GM12878 (cell line): ENCODE measurements at regions not wholly inside any gene's neighbourhood (a gene's known extent, or its start where the extent isn't known, plus 50 kb on each side); places are given as distances from the start of the nearest gene placed in this dataset.

Experiments used
- ATAC-seq: fragments of 200-7000 bp; cut with Tn5 transposase; 3 replicates; pipeline ENCODE4 v1.9.1; 2020; ENCODE audit warnings: mild to moderate bottlenecking, moderate library complexity
- BruUV-seq: library from RNA; stranded (reverse); fragments of 400-500 nt; replicated peaks from 2 replicates; lab custom pipeline; 2021; lab: Mats Ljungman, UMichigan
- CTCF ChIA-PET: fragments of 300-600 bp; sonication (Branson Sonifier 250); formaldehyde crosslinking; extraction: SDS; loops from one replicate; lab custom pipeline; 2021; ENCODE audit warnings: inconsistent platforms; lab: Yijun Ruan, JAX
- POLR2A ChIA-PET: fragments of 350-600 bp; formaldehyde crosslinking; extraction: SDS; loops from one replicate; lab custom pipeline; 2021; ENCODE audit warnings: inconsistent platforms; lab: Charles Lee
- RAD21 ChIA-PET: fragments of 300-600 bp; sonication (Branson Sonifier 250); formaldehyde crosslinking; loops from one replicate; lab custom pipeline; 2023; ENCODE audit warnings: antibody characterized with exemption; ENCODE audit not compliant: unreplicated experiment; lab: Charles Lee
- SMC1A ChIA-PET: fragments of 300-600 bp; sonication (Branson Sonifier 250); formaldehyde crosslinking; loops from one replicate; lab custom pipeline; 2023; ENCODE audit not compliant: unreplicated experiment, uncharacterized antibody; lab: Charles Lee
- DNase-seq: peaks from one replicate; pipeline ENCODE4 v3.0.0-alpha.2; 2011; ENCODE audit warnings: low read depth, low spot score
- FAIRE-seq: peaks from 3 replicates; lab custom pipeline; 2011; peaks lifted over from hg19 to GRCh38; lab: Jason Lieb, UNC
- H2AFZ ChIP-seq: 2 replicates; pipeline ENCODE4 v1.6.0; 2011; ENCODE audit warnings: low read depth, low read length, control low read depth; ENCODE audit not compliant: control insufficient read depth
- H3K27ac ChIP-seq: 2 replicates; pipeline ENCODE4 v1.5.1; 2011; ENCODE audit warnings: control low read depth; ENCODE audit not compliant: control insufficient read depth, insufficient read depth
- H3K27me3 ChIP-seq, 2 experiments: replicated peaks in 1 of 2; 2 replicates each; pipeline versions ENCODE4 v1.6.0 to v1.6.1; 2011; ENCODE audit warnings: low read length in 1 of 2; ENCODE audit not compliant: control insufficient read depth in 2 of 2, insufficient read depth in 2 of 2
- H3K36me3 ChIP-seq, 2 experiments: 2 replicates each; pipeline ENCODE4 v1.5.1; 2011; ENCODE audit warnings: low read length in 1 of 2; ENCODE audit not compliant: control insufficient read depth in 2 of 2, insufficient read depth in 2 of 2
- H3K4me1 ChIP-seq: 2 replicates; pipeline ENCODE4 v1.6.1; 2011; ENCODE audit warnings: mild to moderate bottlenecking, low read length, moderate library complexity, mixed read lengths; ENCODE audit not compliant: control insufficient read depth, insufficient read depth
- H3K4me2 ChIP-seq: 2 replicates; pipeline ENCODE4 v1.6.0; 2011; ENCODE audit warnings: control low read depth; ENCODE audit not compliant: control insufficient read depth, insufficient read depth
- H3K4me3 ChIP-seq: fragments of 200-600 bp; sonication (generic); 2 replicates; pipeline ENCODE4 v1.5.1; 2016
- H3K79me2 ChIP-seq: 2 replicates; pipeline ENCODE4 v1.6.0; 2011; ENCODE audit warnings: low read length; ENCODE audit not compliant: control insufficient read depth, insufficient read depth
- H3K9ac ChIP-seq: 2 replicates; pipeline ENCODE4 v1.8.0; 2011; ENCODE audit warnings: low read length, control low read depth, mixed read lengths; ENCODE audit not compliant: control insufficient read depth, insufficient read depth
- H3K9me3 ChIP-seq: replicated peaks from 3 replicates; pipeline ENCODE4 v1.5.1; 2011; ENCODE audit warnings: mild to moderate bottlenecking, low read length; ENCODE audit not compliant: control insufficient read depth, insufficient read depth
- H4K20me1 ChIP-seq: 2 replicates; pipeline ENCODE4 v1.6.0; 2011; ENCODE audit not compliant: control insufficient read depth, insufficient read depth
- CHD1 ChIP-seq: IDR thresholded peaks from 2 replicates; pipeline ENCODE4 v1.6.1; 2012; ENCODE audit warnings: low read depth, low read length, improper control_type of control experiment
- CHD4 ChIP-seq: fragments of 200-600 bp; sonication (generic); IDR thresholded peaks from 2 replicates; pipeline ENCODE4 v1.6.1; 2016; ENCODE audit warnings: mild to moderate bottlenecking
- CREM ChIP-seq: IDR thresholded peaks from 2 replicates; pipeline ENCODE4 v1.6.1; 2014; ENCODE audit warnings: antibody characterized with exemption, low read depth
- EED ChIP-seq: sonication (generic); IDR thresholded peaks from 2 replicates; pipeline ENCODE4 v1.6.1; 2016; ENCODE audit warnings: antibody characterized with exemption, low read depth
- HSF1 ChIP-seq: fragments of 150-350 bp; IDR thresholded peaks from 2 replicates; pipeline ENCODE4 v1.6.1; 2014; ENCODE audit warnings: mild to moderate bottlenecking, low read depth, low read length
- KAT2A ChIP-seq: conservative IDR thresholded peaks from 2 replicates; pipeline ENCODE4 v1.6.1; 2011; ENCODE audit warnings: low read depth, low read length; ENCODE audit not compliant: control insufficient read depth
- POU2F2 ChIP-seq: IDR thresholded peaks from 3 replicates; pipeline ENCODE4 v1.6.1; 2011; ENCODE audit warnings: low read depth, mild to moderate bottlenecking, low read length, borderline replicate concordance
- RUNX3 ChIP-seq: IDR thresholded peaks from 2 replicates; pipeline ENCODE4 v1.6.1; 2012; ENCODE audit warnings: low read length, inconsistent platforms
- SMAD5 ChIP-seq: IDR thresholded peaks from 2 replicates; pipeline ENCODE4 v1.6.1; 2016; ENCODE audit warnings: antibody characterized with exemption, low read depth
- SUZ12 ChIP-seq: fragments of 200-600 bp; sonication (generic); IDR thresholded peaks from one replicate; pipeline ENCODE4 v1.6.1; 2018; ENCODE audit warnings: antibody characterized with exemption, mild to moderate bottlenecking; ENCODE audit not compliant: unreplicated experiment
- YY1 ChIP-seq: IDR thresholded peaks from 2 replicates; pipeline ENCODE4 v1.6.1; 2011; ENCODE audit warnings: low read depth, mild to moderate bottlenecking, low read length
- ZNF592 ChIP-seq: fragments of 450-650 bp; IDR thresholded peaks from 2 replicates; pipeline ENCODE4 v1.6.1; 2017; ENCODE audit warnings: mild to moderate bottlenecking, moderate library complexity
- WGBS: methylation state at CpG from one replicate; pipeline ENCODE4 v1.1.6; 2016; ENCODE audit warnings: low lambda C conversion rate; ENCODE audit not compliant: insufficient replicate concordance, insufficient coverage; ENCODE audit errors: missing lambda C conversion rate; 5-methylcytosine and 5-hydroxymethylcytosine counted together
- in situ Hi-C: fragments of 300-500 bp; cut with MboI; formaldehyde crosslinking; loops from 9 replicates; pipeline ENCODE4 v1.14.3; 2018; ENCODE audit warnings: mixed read lengths
- intact Hi-C: fragments of 100-400 bp; cut with micrococcal nuclease; formaldehyde crosslinking; loops from one replicate; pipeline ENCODE4 v1.14.2; 2022; ENCODE audit not compliant: unreplicated experiment

- Histone ChIP-seq H3K4me2 (no peak overlapping the region), H3K9ac (no peak overlapping the region), H3K79me2 (no peaks in the 10 kb centered on the region), H2AFZ (no peak overlapping the region), H3K4me1 (no peaks in the 10 kb centered on the region), H4K20me1 (no peaks in the 10 kb centered on the region), H3K4me3 (no peak overlapping the region), H3K27me3 (no peaks in the 10 kb centered on the region), H3K9me3 (no peaks in the 10 kb centered on the region; the same call in 1 of the 3 replicates), H3K27ac (no peak overlapping the region), H3K36me3 (no peaks in the 10 kb centered on the region)
- no TSS peak for BruUV-seq
- SMC1A ChIA-PET = no interaction called here
- CTCF ChIA-PET = no interaction called here
- intact Hi-C loops (no loop called here), in situ Hi-C loops (no loop called here)
- FAIRE-seq = no peak
- TF ChIP-seq EED = no peak
- TF ChIP-seq RUNX3 = no peak
- TF ChIP-seq SUZ12 = no peak
- no peak for TF ChIP-seq CREM
- no peak for TF ChIP-seq CHD4
- TF ChIP-seq KAT2A = no peak
- no peak for TF ChIP-seq YY1
- TF ChIP-seq SMAD5 = no peak
- no peak for TF ChIP-seq ZNF592
- TF ChIP-seq HSF1 = no peak
- TF ChIP-seq CHD1 = no peak
- TF ChIP-seq POU2F2 = no peak
- ATAC-seq = no peak
- 22% methylated on average over 3 of the region's 3 CpGs for whole genome bisulfite sequencing
- POLR2A ChIA-PET = no interaction called here
- RAD21 ChIA-PET = no interaction called here
- DNase-seq = no peak
Measured at GRCh38 chr3:127497166-127497565, 93.4 kb downstream of the TPRA1 start.
